HUES6 (cell line): ENCODE measurements at regions not wholly inside any gene's neighbourhood (a gene's known extent, or its start where the extent isn't known, plus 50 kb on each side); places are given as distances from the start of the nearest gene placed in this dataset.

Experiments used
- H3K27ac ChIP-seq: 2 replicates; pipeline ENCODE4 v1.7.0; 2013; ENCODE audit warnings: low read depth, mild to moderate bottlenecking, low read length, inconsistent platforms
- H3K27me3 ChIP-seq: 2 replicates; pipeline ENCODE4 v1.6.1; 2013; ENCODE audit warnings: low read length; ENCODE audit not compliant: control insufficient read depth, insufficient read depth
- H3K36me3 ChIP-seq: 2 replicates; pipeline ENCODE4 v1.6.1; 2013; ENCODE audit warnings: low read length; ENCODE audit not compliant: control insufficient read depth, insufficient read depth
- H3K4me1 ChIP-seq: 2 replicates; pipeline ENCODE4 v1.6.1; 2013; ENCODE audit warnings: low read length; ENCODE audit not compliant: control insufficient read depth, insufficient read depth
- H3K4me3 ChIP-seq: 2 replicates; pipeline ENCODE4 v1.5.1; 2013; ENCODE audit warnings: low read depth, low read length
- H3K9ac ChIP-seq: one replicate; pipeline ENCODE4 v1.6.1; 2013; ENCODE audit warnings: mild to moderate bottlenecking, low read length
- H3K9me3 ChIP-seq: 2 replicates; pipeline ENCODE4 v1.6.1; 2013; ENCODE audit warnings: low read depth, low read length; ENCODE audit not compliant: control insufficient read depth, insufficient read depth

DNA sequence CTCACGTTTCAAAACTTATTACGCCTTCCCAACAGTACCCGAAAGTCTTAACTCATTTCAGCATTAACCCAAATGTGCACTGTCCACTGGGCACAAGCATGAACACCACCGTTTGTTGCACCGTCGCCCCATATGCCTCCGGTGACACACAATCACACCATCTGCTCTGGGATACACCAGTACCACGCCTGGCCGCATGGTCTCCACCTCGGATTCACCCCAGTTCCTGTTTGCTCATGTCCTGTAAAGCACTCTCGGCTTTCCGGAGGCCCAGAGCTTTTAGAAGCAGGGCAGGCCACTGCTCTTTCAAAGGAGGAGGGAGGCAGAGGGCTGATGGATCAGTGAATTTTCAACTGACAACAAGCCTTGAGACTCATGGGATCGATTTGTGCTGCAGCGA lies 1570.0 kb upstream of the DEFB115 start:
- Histone ChIP-seq H3K9ac (no peak overlapping the region), H3K27me3 (no peaks in the 10 kb centered on the region), H3K36me3 (no peaks in the 10 kb centered on the region), H3K4me1 (no peaks in the 10 kb centered on the region), H3K9me3 (peaks cover 42% of the 10 kb centered on the region), H3K27ac (no peak overlapping the region), H3K4me3 (no peak overlapping the region)

DNA sequence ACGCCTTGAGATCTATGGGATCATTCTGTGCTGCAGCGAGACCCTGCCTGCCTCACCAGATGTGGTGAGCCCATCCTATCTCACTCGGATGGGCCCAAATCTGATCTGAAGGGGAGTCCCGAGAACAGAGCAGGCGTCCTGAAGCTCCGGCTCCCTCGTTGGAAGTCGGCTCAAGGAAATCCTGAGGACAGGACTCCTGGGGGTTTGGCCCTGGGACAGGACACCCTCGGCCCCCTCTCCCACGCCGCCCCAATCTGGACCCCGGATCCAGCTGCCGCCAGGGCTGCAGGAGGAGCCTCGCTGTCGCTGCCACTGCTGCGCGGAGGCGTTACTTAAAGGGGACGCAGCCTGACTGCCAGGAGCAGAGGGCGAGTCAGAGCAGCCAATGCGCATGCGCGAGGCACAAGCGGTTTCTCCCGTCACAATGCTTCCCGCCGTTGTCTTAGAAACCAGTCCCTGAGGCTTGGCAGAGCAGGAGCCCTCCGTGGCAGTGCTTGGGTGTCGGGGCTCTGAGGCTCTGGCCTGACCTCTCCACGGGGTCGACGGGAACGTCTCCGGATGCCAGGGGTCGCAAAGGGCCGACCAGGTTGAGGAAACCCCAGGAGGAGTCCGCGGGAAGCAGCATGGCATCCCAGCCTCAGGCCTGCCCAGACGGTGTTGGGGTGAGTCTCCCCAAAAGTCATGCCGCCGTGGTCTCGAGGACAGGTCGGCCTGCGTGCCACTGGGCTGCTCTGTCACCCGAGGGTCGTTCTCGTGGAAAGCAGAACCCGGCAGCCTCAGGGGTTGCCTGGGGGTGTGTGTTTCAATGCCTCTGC lies 1567.8 kb upstream of the DEFB115 start:
- H3K36me3 ChIP-seq = no peaks in the 10 kb centered on the region
- H3K4me3 ChIP-seq = no peak overlapping the region
- H3K9me3 ChIP-seq = peaks cover 46% of the 10 kb centered on the region
- no peak overlapping the region for H3K27ac ChIP-seq
- H3K4me1 ChIP-seq = no peaks in the 10 kb centered on the region
- no peaks in the 10 kb centered on the region for H3K27me3 ChIP-seq
- no peak overlapping the region for H3K9ac ChIP-seq

DNA sequence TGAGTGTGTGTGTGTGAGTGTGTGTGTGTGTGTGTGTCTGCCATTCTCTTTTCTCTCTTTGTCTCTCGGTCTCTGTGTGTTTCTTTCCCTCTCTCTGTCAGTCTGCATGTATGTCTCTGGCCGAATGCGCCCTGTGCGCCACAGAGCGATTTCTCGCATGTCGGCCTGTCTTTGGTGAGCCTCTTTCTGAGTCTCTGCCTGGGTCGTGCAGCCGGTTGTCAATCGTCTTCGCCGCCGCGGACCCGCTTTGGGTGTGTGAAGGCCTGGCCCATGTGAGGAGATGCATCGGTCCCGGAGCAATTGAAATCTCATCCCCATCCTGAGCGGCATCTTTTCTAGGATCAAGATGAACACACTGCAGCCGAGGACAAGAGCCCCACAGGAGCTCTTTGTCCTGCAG lies 1567.2 kb upstream of the DEFB115 start:
- H3K9me3 ChIP-seq = peaks cover 48% of the 10 kb centered on the region
- no peak overlapping the region for H3K4me3 ChIP-seq
- H3K9ac ChIP-seq = no peak overlapping the region
- no peaks in the 10 kb centered on the region for H3K27me3 ChIP-seq
- no peak overlapping the region for H3K27ac ChIP-seq
- no peaks in the 10 kb centered on the region for H3K4me1 ChIP-seq
- no peaks in the 10 kb centered on the region for H3K36me3 ChIP-seq

DNA sequence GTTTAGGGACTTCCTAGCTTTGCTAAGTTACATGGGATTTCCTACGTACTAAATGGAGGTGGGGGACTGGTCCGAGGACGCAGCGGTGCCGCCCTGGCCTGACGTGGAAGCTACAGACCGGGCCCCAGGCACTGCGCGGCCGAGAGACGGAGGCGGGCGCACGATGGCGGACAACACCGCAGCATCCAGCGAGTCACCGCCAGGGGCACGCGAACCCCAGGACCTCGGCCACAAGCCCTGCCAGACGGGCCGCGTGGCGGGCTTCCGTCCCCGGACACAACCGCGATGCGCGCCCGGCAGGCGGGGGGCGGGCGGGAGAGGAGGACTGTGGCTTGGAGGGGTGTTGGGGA lies 1516.9 kb upstream of the DEFB115 start:
- Histone ChIP-seq H3K4me3 (no peak overlapping the region), H3K4me1 (no peaks in the 10 kb centered on the region), H3K27ac (no peak overlapping the region), H3K36me3 (no peaks in the 10 kb centered on the region), H3K9me3 (peaks cover 65% of the 10 kb centered on the region), H3K27me3 (no peaks in the 10 kb centered on the region), H3K9ac (no peak overlapping the region)

DNA sequence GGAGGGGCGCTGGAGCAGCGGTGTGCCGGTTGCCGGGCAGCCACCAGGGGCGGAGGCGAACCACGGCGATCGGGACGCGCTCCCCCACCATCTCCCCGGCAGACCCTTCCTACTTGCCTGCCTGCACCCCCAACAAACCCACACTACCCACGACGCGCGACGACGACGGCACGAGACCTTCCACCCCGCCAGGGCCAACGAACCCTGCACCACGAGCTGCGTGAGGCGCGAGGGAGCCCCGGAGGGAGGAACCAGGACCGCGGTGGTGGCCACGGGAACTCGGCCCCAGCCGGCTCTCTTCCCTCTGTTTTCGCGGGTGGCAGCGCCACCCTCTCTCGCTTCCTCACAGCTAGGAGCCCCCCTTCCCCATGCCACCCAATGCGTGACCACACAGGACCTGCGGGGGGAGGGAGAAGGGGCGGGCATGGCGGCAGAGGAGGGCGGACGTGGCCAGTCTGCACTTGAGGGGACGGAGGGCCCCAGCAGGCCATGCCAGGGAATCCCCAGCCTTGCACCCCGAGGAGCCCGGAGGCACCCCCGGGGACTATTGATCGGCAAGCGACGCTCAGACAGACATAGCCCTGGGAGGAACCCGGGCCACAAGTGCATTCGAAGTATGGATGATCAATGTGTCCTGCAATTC lies 1516.4 kb upstream of the DEFB115 start:
- no peak overlapping the region for H3K27ac ChIP-seq
- H3K36me3 ChIP-seq = no peaks in the 10 kb centered on the region
- no peak overlapping the region for H3K9ac ChIP-seq
- no peak overlapping the region for H3K4me3 ChIP-seq
- no peaks in the 10 kb centered on the region for H3K4me1 ChIP-seq
- peaks cover 69% of the 10 kb centered on the region for H3K9me3 ChIP-seq
- H3K27me3 ChIP-seq = no peaks in the 10 kb centered on the region

DNA sequence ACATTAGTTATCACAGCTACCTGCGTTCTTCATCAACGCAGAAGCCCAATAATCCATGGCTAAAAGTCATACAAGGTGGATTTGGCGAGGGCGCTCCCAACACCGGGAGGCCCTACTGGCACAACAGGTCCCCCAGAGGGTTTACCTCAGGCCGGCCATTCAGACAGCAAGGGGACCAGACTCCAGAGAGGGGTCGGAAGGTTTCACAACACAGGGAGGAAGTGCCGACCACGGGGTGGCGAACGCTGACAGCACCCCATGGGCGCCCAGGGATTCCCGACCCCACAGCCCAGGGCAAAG lies 1515.9 kb upstream of the DEFB115 start:
- peaks cover 69% of the 10 kb centered on the region for H3K9me3 ChIP-seq

DNA sequence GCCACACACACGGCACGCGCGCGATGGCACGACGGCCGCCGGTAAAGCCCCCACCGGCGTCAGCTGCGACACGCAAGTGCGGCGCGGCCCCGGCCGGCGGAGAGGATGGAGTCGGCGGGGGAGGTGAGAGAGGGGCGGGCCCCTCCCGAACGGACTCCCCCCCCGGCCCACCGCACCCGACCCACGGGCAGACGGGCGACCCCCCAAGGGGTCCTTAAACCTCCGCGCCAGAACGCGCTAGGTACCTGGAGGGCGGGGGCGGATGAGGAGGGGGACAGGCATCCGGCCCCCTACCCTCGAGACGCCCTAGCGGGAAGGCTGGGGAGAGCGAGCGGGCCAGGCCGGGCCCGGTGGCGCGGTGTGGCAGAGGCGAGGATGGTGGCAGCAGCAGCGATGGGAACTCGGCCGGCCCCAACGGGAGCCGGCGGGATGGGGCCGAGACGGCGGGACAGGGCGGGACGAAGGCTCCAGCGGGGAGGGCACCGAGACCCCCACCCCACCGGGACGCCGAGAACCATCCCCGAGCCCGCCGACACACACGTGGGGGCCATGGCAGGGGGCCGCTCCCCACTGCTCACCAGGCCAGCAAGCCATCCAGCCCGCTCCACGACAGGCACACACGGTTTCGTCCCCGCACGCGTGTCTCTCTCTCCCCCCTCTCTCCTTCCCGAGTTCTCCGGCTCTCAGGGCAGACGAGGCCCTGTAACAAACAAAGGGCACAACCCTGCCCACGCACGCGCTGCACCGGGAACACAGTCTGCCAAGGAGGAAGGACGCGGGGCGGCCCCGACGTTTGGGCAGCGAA lies 1515.4 kb upstream of the DEFB115 start:
- H3K36me3 ChIP-seq = no peaks in the 10 kb centered on the region
- H3K27me3 ChIP-seq = no peaks in the 10 kb centered on the region
- H3K4me1 ChIP-seq = no peaks in the 10 kb centered on the region
- H3K9me3 ChIP-seq = peaks cover 70% of the 10 kb centered on the region
- no peak overlapping the region for H3K27ac ChIP-seq
- H3K9ac ChIP-seq = no peak overlapping the region
- no peak overlapping the region for H3K4me3 ChIP-seq

More for the DNA sequence above, 1515.9 kb upstream of the DEFB115 start:
- Histone ChIP-seq H3K27ac (no peak overlapping the region), H3K4me3 (no peak overlapping the region), H3K4me1 (no peaks in the 10 kb centered on the region), H3K36me3 (no peaks in the 10 kb centered on the region), H3K27me3 (no peaks in the 10 kb centered on the region), H3K9ac (no peak overlapping the region)

DNA sequence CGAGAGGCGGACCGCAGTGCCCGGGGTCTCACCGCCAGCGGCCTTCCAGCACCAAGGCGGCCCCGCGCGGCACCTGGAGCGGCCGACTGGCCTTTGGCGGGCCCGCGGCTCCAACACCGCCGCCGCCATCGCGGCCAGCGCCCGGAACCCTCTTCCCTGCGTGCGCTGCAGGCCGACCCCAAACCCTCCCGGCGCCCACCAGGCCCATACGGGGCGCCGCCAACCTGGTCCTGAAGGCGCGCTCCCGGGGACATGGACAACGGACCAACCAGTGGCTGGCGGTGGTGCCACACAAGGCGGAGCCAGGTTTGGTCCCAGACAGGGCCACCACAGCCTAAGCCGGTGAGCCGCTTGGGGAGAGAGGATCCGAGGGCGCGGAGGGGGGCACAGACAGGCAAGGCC lies 1514.8 kb upstream of the DEFB115 start:
- no peaks in the 10 kb centered on the region for H3K4me1 ChIP-seq
- H3K27ac ChIP-seq = no peak overlapping the region
- no peak overlapping the region for H3K9ac ChIP-seq
- H3K36me3 ChIP-seq = no peaks in the 10 kb centered on the region
- H3K9me3 ChIP-seq = peaks cover 64% of the 10 kb centered on the region
- no peak overlapping the region for H3K4me3 ChIP-seq
- no peaks in the 10 kb centered on the region for H3K27me3 ChIP-seq

DNA sequence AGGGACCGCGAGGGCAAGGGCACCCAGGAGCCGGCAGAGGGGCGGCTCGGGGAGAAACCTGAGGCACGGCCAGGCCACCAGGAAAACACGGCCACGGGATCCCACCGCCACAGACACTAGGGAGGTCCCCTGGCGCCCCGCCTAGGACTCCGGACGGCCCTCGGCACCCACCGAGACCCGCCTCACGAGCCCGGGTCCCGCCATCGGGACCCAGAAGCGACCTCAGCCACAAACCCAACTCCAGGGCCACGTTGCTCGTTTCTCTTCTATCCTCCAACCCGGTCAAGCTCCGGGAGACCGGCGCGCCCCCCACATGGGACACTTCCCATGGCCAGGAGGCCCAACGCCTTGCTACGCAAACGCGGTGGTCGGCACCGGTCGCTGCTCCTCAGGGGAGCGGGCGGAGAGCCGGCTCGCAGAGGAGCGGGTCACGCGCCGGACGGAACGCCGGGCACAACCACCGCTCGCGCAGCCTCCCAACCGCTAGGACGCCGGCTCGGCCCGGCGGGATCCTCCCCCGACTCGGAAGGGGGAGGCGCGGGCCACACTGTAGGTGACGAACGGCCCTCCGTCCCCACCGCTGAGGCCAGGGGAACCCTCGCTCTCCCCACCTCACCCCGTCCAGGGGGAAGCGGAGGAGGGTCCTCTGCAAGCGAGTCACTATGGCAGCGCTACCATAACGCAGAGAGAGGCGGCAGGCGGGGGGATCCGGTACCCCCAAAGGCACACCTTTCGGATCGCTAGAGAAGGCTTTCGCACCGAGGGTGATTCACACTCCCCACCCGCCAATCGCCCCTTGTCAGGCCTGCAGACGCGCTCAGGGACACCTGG lies 1514.1 kb upstream of the DEFB115 start:
- Histone ChIP-seq H3K27me3 (no peaks in the 10 kb centered on the region), H3K9me3 (peaks cover 63% of the 10 kb centered on the region), H3K4me3 (no peak overlapping the region), H3K27ac (no peak overlapping the region), H3K36me3 (no peaks in the 10 kb centered on the region), H3K9ac (no peak overlapping the region), H3K4me1 (no peaks in the 10 kb centered on the region)

DNA sequence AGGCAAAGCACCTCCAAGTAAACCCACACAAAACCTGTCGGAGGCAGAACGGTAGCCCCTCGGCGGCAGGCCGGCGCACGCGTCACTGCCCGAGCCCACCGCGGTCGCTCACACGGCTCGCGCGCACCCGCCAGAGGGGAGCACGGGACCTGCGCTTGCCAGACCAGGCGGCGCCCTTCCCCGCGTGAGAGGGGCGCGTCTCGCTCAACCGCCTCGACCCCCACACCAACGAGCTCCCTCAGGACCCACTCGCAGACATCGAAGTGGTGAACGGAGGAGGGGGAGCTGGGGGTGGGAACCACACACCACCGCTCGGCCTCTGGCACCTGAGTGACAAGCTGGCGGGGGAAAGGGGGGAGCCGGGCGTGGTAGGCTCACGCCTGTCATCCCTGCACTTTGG lies 1513.4 kb upstream of the DEFB115 start:
- Histone ChIP-seq H3K27me3 (no peaks in the 10 kb centered on the region), H3K9me3 (peaks cover 63% of the 10 kb centered on the region), H3K36me3 (no peaks in the 10 kb centered on the region), H3K9ac (no peak overlapping the region), H3K4me3 (no peak overlapping the region), H3K27ac (no peak overlapping the region), H3K4me1 (no peaks in the 10 kb centered on the region)
